GM21529 (cell line): ENCODE measurements at regions not wholly inside any gene's neighbourhood (a gene's known extent, or its start where the extent isn't known, plus 50 kb on each side); places are given as distances from the start of the nearest gene placed in this dataset.

Source experiments
- ATAC-seq: cut with Tn5 transposase; IDR thresholded peaks from one replicate; pipeline ENCODE4 v1.9.1; 2021; ENCODE audit not compliant: unreplicated experiment

GRCh38 chr2:126748188-126748760, 92.3 kb downstream of the GYPC start:
- no peak for ATAC-seq

- ATAC-seq = no peak
Observed at GRCh38 chr2:126748929-126749518, 93.1 kb downstream of the GYPC start.

GRCh38 chr2:126749537-126749936, 93.6 kb downstream of the GYPC start:
- peak; percentile 54 for ATAC-seq

- ATAC-seq = no peak
Observed at GRCh38 chr2:126750506-126750905, 94.5 kb downstream of the GYPC start.

GRCh38 chr2:126751477-126751876, 95.5 kb downstream of the GYPC start:
- no peak for ATAC-seq

GRCh38 chr2:126752876-126753275, 96.9 kb downstream of the GYPC start:
- no peak for ATAC-seq

GRCh38 chr2:126753501-126754212, 97.7 kb downstream of the GYPC start:
- no peak for ATAC-seq

GRCh38 chr2:126754240-126755004, 98.5 kb downstream of the GYPC start:
- ATAC-seq = no peak

GRCh38 chr2:126756125-126756524, 100.2 kb downstream of the GYPC start:
- no peak for ATAC-seq

GRCh38 chr2:126761256-126761980, 105.5 kb downstream of the GYPC start:
- no peak for ATAC-seq

- ATAC-seq = peak; percentile 68
Observed at GRCh38 chr2:126761981-126762878, 106.3 kb downstream of the GYPC start.

GRCh38 chr2:126764686-126765265, 108.8 kb downstream of the GYPC start:
- no peak for ATAC-seq

GRCh38 chr2:126765395-126765794, 109.4 kb downstream of the GYPC start:
- ATAC-seq = no peak

- ATAC-seq = no peak
Observed at GRCh38 chr2:126766295-126766968, 110.5 kb downstream of the GYPC start.

- ATAC-seq = no peak
Observed at GRCh38 chr2:126766969-126767296, 111.0 kb downstream of the GYPC start.

- ATAC-seq = no peak
Observed at GRCh38 chr2:126769118-126769517, 113.2 kb downstream of the GYPC start.

GRCh38 chr2:126770466-126770865, 114.5 kb downstream of the GYPC start:
- ATAC-seq = no peak

- ATAC-seq = no peak
Observed at GRCh38 chr2:126771094-126771493, 115.1 kb downstream of the GYPC start.

GRCh38 chr2:126771501-126772195, 115.7 kb downstream of the GYPC start:
- ATAC-seq = no peak
